DMS79 (cell line): ENCODE measurements at regions not wholly inside any gene's neighbourhood (a gene's known extent, or its start where the extent isn't known, plus 50 kb on each side); places are given as distances from the start of the nearest gene placed in this dataset.
"Not testable (repeated sequence)": the region's sequence is repeated elsewhere in the genome, so short reads cannot be mapped to it uniquely, and the experiment has no call there.

Experiments used
- DNase-seq: peaks from one replicate; lab custom pipeline; 2025; lab: John Stamatoyannopoulos, UW

DNA sequence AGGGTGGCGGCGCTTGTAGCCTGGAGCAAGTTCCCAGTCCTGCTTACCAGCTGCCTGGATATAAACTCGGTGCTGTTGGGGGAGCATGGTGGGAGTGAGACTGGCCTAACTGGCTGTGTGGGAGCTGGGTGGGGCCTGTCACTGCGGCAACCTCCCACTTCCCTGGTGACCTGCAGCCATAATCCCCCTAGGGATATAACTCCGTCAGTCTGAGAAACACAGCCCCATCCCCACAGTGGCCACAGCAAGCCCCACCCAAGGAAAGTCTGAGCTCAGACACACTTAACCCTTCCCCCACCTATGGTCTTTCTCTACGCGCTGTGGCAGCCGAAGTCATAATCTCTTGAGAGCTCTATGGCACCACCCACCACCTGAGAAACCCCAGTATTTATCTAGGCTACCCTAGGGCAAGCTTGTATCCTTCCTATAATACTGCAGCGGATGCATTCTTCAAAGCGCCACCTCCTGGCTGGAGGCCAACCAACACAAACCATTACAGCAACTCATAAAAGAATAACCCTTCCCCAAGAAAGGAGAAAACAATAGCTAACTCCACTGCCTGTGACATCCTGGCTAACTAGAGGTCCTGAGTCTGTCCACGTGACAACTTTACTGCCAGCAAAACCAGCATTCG is 57.4 kb downstream of the ZNF648 start:
- DNase-seq: no peak

DNA sequence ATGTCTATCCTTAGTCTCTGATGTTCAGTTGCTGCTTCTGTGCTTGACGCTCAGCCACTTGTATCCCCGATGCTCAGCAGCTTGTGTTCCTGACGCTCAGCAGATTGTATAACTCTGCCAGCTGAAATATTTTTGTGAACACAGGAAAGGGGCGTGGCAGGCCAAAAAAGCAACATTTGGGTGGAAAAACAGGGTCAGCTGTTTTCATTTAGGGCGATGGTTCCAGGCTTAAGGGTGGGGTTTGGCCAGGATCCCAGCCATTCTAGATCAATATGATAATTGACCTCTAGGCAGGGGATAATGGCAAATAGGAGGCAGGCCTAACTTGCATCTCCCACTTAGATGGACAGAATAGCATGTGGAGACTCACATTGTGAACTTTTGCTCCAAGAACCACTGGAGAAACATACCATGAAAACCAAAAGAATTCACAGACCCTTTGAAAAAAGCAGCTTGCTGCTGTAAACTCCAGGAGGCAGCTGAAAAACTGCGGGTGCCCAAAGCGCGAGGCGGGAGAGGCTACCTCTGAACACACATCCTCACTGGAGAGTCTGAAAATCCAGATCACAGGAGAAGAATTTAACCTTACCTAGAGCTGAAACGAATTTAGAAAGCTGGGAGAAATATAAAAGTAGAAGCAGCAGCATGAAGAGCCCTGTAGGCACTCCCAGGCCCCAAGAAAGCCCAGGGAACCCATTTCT is 58.3 kb downstream of the ZNF648 start:
- DNase-seq: no peak

DNA sequence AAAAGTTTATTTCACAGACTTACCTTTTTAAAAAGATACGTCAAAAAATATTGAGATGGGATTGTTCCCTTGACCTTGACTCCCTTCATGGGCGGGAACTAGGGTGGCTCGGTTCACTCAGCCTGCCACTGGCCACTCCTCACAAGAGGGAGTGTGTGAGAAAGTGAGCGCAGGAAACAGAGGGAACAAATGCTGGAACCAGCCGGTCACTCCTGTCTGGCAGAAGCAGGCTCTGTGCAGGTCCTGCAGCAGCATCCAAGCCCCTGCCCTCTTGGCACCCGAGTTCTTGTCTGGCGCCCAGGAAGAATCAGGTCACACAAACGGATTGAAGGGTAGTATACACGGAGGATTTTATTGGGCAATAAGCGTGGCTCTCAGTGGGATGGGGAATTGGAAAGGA is 58.9 kb downstream of the ZNF648 start:
- no peak for DNase-seq

DNA sequence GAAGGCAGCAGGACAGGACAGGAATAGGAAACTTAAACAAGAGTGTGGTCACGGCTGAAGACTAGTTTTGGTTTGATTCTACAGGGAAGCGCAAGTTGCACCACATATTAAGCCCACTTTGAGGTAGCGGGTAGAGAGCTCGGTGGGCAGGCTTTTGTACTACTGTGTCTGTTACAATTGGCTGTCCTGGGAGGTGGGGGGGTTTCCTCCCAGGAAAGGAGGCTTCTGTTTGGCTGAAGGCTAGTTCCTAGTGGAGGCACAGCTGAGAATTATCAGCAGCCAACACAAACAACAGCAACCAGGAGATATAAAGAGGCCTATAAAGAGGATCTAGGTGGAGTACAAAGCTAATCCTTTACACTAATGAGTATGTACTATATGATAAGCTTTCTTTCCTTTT is 62.7 kb downstream of the ZNF648 start:
- DNase-seq: no peak

DNA sequence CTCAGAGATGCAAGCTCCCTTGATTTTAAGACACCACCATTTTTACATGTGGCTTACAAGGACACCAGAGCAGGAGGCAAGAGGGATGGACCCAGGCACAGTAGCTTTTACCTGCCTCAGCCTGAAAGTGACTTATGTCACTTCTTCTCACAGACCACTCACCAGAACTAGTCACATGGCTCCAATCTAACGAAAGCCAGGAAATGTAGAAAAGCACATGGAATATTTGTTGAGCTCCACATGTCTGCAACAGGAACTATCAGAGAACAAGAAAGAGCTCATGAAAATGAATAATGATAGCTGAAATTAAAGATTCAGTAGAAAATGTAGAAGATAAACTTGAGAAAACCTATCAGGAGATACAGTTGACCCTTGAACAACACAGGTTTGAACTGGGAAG is 69.4 kb downstream of the ZNF648 start:
- DNase-seq: no peak

DNA sequence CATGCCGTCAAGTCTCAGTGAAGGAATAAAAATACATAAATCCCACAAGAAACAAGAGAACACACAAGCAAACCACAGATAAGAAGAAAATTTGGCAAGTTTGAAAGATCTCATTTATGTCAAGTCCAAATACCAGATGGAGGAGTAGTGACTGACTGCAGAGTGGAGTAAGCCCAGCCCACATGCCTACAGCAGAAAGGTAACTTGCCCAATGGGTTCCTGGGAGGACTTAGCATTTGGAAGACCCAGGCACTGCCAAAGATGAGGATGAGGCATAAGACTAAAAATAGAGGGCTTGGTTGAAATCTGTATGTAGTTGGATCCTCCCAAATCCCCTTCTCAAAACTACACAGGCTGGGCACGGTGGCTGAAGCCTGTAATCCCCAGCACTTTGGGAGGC is 70.8 kb downstream of the ZNF648 start:
- DNase-seq: no peak

DNA sequence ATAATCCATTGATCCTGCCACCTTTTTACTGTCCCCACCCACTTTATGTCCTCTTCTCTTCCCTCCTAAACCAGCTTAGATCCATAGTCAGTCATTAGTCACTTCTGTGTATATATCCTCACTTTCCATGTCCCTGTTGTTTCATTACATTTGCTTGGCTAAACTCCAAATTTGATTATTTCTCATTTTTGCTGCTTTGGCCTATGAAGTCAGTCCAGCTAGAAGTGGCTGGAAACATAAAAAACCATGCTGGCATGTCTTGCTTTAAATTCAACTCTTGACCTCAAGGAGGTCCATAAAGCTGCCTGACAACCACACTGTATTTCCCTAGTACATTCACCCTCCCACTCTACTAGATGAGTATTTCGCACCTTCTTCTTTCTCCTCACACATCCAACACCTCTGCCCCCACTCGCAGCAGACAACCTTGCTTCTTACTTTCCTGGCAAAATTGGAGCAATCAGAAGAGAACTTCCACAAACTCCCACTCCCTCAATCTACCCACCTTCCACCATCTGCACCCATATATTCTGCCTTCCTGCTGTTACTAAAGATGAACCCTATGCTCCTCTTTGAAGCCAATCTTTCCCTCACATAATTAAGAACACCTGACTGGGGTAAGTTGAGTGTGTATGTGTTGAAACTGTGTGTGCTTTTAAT is 72.1 kb downstream of the ZNF648 start:
- DNase-seq: no peak

DNA sequence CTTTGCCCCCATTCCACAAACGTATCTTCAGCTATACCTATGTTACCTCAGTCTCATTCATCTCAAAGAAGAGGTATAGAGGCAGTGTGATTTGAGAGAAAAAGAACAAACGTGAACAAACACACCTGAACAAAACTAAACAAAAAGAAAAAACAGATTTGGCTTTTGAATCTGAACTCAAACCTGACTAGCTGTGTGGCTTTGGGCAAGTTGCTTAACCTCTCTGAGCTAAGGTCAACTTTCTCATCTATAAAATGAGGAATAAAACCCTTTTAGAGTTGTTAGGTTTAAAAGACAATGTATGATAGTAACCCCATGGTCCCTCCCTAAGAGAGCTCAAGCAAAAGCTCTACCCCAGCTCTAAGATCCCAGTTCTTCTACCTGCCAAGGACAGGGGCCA is 73.5 kb downstream of the ZNF648 start:
- DNase-seq: no peak

DNA sequence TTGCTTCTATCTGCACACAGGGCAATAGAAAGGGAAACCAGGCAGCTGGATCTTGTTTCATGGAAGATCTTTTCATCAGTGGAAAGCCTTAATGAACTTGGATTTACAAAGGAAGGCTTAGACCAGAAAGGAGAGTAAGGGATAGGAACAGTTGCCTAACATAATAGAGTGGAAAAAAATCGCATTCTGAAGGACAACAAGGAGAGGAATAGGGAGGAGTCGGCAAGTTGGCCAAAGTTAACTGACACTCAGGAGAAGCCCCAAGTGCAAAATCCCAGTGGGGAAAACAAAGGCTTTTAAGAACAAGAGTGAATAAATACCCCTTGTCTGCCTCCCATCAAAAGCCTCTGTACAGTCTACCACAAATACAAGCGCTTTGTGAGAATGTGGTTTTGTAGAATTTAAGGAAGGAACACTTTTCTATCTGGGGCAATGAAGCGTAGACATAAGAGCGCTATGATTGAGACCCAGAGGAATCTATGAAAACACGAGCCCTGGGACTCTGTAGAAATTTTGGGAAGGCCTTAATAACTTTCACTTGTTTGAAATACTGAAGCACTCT is 74.1 kb downstream of the ZNF648 start:
- DNase-seq: no peak

DNA sequence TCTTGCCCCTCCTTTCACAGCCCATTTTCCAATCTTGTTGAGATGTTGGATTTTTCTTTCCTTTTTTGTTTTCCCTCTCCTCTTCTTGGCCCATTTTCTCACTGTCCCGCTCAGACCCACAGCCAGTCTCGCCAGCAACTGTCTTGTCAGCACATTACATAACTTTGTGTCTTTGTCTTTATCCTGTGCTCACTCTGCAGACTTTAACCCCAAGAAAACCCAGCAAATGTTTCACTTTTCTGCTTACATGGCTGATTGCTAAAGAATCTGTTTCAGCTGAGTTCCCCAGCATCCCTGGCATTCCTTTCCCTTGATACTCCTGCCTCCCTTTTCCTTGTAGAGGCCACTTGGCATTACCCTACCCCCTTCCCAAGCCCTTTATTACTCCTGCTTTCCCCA is 74.6 kb downstream of the ZNF648 start:
- DNase-seq: no peak

DNA sequence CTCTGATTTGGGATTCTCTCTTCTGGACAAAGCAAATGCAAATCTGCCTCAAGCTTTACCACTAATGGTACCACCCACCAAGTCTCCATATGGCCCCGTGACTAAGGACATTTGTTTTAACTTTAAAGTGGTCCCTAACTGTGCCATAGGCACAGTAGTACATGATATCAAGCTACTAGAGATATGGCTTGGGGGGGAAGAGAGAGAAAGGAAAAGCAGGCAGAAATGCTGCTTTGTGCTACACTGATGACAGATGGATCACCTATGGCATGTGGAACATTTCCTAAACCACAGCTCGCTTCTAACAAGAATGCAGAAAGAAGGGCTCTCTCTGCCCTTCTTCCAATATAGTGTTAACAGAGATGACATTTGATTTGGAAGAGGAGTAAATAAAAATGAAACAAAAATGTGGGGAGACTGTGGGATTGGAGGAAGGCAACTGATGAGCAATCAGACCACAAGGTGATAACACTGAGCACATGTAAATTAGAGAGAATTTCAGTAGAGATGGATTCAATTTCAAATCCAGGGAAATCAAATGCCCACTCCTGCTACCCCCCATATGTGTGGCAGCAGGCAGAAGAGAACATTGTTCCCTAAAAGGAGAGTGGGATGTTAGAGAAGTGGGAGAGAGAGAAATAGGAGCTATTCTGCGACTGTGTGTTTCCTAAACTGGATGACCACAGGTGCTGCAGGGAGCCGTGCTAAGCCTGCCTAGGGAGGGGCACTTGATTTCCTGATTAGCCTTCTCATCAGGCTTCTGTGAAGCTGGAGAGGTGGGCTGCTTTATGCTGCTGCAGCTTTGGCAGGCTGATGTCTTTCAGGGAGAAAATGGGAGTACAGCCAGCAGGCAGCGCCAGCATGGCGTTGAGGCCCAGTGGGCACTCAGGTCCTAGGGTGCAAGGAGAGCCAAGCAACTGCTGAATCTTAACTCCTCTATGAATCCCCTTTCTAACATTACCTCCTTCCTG is 75.3 kb downstream of the ZNF648 start:
- no peak for DNase-seq

DNA sequence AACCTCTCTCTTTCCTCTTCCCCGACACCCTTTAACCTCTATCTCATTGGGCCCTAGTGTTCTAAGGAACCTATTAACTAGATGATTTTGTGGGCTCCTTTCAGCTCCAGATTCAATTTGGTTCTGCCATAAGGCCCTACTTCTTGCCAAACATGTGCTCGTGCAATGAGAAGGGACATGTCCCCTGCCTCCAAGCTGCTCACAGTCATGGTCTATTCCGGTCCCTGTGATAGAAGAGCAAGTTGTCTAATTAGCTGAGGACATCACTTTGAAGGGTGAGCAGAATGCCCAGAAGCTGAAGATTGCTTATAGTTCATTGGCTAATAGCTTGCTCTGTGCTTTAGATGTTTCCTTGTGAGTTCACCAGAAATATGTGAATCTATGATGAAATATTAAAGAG is 76.2 kb downstream of the ZNF648 start:
- DNase-seq: no peak

DNA sequence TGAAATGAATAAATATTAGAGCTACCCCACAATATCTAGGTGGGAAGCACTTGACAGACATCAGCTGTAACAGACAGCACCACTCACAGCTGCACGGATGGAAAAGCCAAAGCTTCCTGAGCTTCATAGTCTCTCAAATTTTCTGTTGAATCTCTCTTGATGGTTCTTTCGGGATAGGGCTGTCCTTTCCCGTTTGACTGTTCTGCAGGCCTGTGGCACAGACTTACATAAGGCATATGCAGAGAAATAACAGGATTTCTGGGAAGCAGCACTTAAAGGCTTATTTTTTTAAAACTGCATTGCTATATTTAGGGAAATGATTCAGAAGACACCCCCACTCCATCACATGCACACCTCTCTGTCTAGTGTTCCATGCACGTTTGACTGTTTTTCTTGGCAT is 77.5 kb downstream of the ZNF648 start:
- DNase-seq: no peak

DNA sequence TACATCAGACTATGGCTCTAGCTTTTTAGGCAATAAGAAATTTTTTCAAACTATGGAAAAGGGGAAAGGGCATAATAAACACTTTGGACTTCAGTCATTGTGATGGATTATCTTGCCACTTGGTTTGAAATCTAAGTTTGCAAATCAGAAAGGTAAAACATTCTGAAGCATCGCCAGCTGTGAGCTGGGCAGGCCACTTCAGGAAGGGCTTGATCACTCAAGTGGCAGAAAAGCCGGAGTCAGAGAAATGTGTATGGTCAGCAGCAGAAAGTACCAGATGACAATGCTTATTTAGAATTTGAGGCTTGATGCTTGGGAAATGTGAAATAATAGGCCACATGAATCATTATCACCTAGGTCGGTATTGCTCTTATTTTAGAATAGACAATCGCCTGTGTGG is 79.7 kb downstream of the ZNF648 start:
- DNase-seq: no peak

DNA sequence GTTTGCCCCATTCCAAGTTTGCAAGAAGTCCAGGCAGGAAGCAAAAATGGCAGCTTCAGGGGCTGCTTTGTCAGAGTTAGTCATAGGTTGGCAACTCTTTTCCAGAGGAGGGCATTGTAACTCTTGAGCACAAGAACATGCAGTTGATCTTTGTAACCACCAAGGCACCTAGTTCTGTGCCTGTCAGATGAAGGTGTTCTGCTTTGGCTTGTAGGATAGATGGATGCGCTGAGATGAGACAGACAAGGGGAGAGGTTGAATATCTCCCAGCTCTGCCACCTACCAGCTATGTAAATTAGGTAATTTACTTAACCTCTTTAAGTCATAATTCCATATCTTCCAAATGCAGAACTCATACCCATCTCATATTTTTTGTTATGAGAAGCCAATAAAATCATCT is 89.3 kb downstream of the ZNF648 start:
- DNase-seq: no peak

DNA sequence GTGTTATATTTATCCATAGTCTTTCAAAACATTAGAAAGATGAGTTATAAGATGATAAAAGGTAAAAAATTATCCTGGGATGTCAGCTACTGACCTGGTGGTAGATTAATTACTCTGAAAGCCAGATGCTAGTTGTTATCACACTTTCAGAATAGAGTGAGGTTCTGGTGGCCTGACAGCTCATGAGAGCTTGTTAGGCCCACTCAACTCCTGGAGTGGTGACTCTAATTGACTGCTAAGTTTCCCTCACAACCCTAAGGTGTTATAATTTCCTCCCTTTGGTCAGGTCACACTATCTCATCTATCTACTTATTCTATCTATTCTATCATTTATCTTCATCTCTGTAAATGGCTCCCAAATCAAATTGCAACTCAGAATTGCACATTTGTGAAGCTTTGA is 90.1 kb downstream of the ZNF648 start:
- DNase-seq: no peak

DNA sequence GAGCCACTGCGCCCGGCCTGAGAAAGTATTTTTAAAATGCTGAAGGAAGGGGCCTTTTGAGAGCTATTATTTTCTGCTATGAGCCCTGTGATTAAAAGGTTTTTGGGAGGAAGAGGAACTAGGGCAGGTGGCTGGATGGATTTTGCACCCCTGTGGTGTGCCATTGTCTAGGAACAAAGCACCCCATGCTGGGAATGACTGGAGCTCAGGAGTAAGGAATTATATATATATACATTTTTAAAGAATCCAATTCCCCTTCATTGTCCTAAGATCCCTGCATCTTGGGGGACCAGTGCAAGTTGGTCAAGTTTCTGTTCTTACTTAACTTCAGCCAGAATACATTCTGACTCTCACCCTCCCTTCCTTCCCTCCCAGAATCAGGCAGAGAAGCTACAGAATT is 91.6 kb downstream of the ZNF648 start:
- DNase-seq: no peak

DNA sequence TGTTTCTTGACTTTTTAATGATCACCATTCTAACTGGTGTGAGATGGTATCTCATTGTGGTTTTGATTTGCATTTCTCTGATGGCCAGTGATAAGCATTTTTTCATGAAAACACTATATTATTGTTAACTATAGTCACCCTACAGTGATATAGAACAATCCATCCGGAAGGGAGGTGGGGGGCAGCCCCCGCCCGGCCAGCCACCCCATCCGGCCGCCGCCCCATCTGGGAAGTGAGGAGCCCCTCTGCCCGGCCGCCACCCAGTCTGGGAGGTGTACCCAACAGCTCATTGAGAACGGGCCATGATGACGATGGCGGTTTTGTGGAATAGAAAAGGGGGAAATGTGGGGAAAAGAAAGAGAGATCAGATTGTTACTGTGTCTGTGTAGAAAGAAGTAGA is 106.8 kb downstream of the ZNF648 start:
- not testable (repeated sequence) for DNase-seq

DNA sequence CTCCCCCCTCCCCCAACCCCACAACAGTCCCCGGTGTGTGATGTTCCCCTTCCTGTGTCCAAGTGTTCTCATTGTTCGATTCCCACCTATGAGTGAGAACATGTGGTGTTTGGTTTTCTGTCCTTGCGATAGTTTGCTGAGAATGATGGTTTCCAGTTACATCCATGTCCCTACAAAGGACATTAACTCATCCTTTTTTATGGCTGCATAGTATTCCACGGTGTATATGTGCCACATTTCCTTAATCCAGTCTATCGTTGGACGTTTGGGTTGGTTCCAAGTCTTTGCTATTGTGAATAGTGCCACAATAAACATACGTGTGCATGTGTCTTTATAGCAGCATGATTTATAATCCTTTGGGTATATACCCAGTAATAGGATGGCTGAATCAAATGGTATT is 107.3 kb downstream of the ZNF648 start:
- not testable (repeated sequence) for DNase-seq

DNA sequence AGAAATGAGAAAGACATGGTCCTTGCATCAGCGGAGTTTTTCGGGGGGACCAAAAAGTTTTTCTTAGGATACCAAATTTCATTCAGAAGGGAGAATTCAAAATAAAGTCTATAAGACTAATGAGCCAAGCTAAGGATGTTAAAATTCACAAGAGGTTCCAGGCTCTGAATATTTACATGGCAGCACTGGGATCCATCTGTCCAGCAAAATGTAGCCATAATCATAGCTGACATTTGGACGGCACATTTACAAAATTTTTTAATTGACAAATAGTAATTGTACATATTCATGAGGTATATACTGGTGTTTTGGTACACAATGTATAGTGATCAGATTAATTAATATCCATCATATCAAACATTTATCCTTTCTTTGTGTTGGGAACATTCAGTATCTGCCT is 107.9 kb downstream of the ZNF648 start:
- no peak for DNase-seq

DNA sequence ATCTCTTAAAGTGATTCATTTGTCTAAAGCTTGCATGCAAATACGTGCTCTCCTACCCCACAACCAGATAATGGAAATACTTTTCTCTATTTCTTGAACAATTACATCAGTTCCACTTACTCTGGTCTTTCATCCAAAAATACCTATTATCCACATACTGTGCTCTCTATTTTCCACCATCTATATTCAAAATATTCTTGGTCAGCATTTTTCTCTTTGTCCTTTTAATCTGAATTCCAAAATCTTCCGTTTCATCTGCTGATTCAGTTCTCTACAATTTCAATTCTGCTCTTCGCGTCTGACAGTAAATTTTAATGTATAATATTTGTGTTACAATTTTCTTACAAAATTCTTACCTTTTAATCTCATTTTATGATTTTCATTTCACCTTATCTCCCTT is 110.3 kb downstream of the ZNF648 start:
- no peak for DNase-seq

DNA sequence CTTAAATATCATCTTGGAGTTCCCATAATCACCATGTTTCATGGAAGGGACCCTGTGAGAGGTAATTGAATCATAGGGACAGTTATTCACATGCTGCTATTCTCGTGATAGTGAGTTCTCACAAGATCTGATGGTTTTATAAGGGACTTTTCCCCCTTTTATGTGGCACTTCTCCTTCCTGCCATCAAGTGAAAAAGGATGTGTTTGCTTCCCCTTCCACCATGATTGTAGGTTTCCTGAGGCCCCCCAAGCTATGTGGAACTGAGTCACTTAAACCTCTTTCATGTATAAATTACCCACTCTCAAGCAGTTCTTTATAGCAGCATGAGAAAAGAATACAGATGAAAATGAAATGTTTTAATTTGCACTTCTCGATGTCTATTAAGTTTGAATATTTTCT is 112.0 kb downstream of the ZNF648 start:
- no peak for DNase-seq
